Liver (tissue), 8 donors: ENCODE measurements at regions not wholly inside any gene's neighbourhood (a gene's known extent, or its start where the extent isn't known, plus 50 kb on each side); places are given as distances from the start of the nearest gene placed in this dataset.

ENCODE experiments used
- DNase-seq: peaks from one replicate; pipeline ENCODE4 v3.0.0-alpha.2; 2017; ENCODE audit warnings: low spot score
- H3K27ac ChIP-seq, 2 donors: one replicate each; pipeline ENCODE4 v1.7.0; 2013; ENCODE audit warnings: inconsistent platforms in 2 of 2, low read length in 2 of 2, control low read depth in 1 of 2, low read depth in 1 of 2, mild to moderate bottlenecking in 1 of 2
- H3K27me3 ChIP-seq, 4 donors: one replicate each; pipeline versions ENCODE4 v1.6.1 to v1.7.0; 2013; ENCODE audit warnings: low read length in 3 of 4, inconsistent platforms in 1 of 4, mild to moderate bottlenecking in 1 of 4, moderate library complexity in 1 of 4; ENCODE audit not compliant: control insufficient read depth in 4 of 4, insufficient read depth in 4 of 4
- H3K36me3 ChIP-seq, 4 donors: one replicate each; pipeline versions ENCODE4 v1.6.1 to v1.7.0; 2013; ENCODE audit warnings: low read length in 3 of 4, mild to moderate bottlenecking in 3 of 4, low read depth in 1 of 4, moderate library complexity in 1 of 4; ENCODE audit not compliant: control insufficient read depth in 4 of 4, insufficient read depth in 3 of 4
- H3K4me1 ChIP-seq, 4 donors: one replicate each; pipeline versions ENCODE4 v1.6.1 to v1.7.0; 2013; ENCODE audit warnings: low read length in 3 of 4, mild to moderate bottlenecking in 3 of 4, moderate library complexity in 1 of 4; ENCODE audit not compliant: control insufficient read depth in 4 of 4, insufficient read depth in 4 of 4
- H3K4me3 ChIP-seq, 3 donors: one replicate each; pipeline versions ENCODE4 v1.6.1 to v1.7.0; 2013; ENCODE audit warnings: low read length in 3 of 3, control low read depth in 1 of 3, low read depth in 1 of 3, mild to moderate bottlenecking in 1 of 3
- H3K9ac ChIP-seq, 2 donors: one replicate each; pipeline ENCODE4 v1.7.0; 2013; ENCODE audit warnings: low read length in 2 of 2, mild to moderate bottlenecking in 2 of 2, moderate library complexity in 2 of 2, control low read depth in 1 of 2, low read depth in 1 of 2
- H3K9me3 ChIP-seq, 4 donors: one replicate each; pipeline versions ENCODE4 v1.6.1 to v1.7.0; 2013; ENCODE audit warnings: low read length in 3 of 4; ENCODE audit not compliant: control insufficient read depth in 4 of 4
- ATF3 ChIP-seq: IDR thresholded peaks from 2 replicates; pipeline ENCODE4 v1.6.1; 2016; ENCODE audit warnings: antibody characterized with exemption
- CTCF ChIP-seq: fragments of 150-350 bp; IDR thresholded peaks from 2 replicates; pipeline ENCODE4 v1.5.1; 2017; ENCODE audit warnings: improper control_type of control experiment, low read depth, low read length; ENCODE audit not compliant: missing input control
- FOXA1 ChIP-seq: IDR thresholded peaks from 2 replicates; pipeline ENCODE4 v1.6.1; 2016; ENCODE audit warnings: antibody characterized with exemption
- FOXA2 ChIP-seq: IDR thresholded peaks from 2 replicates; pipeline ENCODE4 v1.6.1; 2016; ENCODE audit warnings: antibody characterized with exemption
- GABPA ChIP-seq, 2 donors: IDR thresholded peaks in 1 of 2; conservative IDR thresholded peaks in 1 of 2; 2 replicates each; pipeline ENCODE4 v1.6.1; 2016; ENCODE audit warnings: antibody characterized with exemption in 2 of 2, mild to moderate bottlenecking in 1 of 2, moderate library complexity in 1 of 2
- HNF4G ChIP-seq: IDR thresholded peaks from 2 replicates; pipeline ENCODE4 v1.6.1; 2016; ENCODE audit warnings: antibody characterized with exemption
- JUND ChIP-seq, 2 donors: IDR thresholded peaks; 2 replicates each; pipeline ENCODE4 v1.6.1; 2016; ENCODE audit warnings: antibody characterized with exemption in 2 of 2
- MAX ChIP-seq: IDR thresholded peaks from 2 replicates; pipeline ENCODE4 v1.6.1; 2016; ENCODE audit warnings: antibody characterized with exemption
- NR2F2 ChIP-seq: IDR thresholded peaks from 2 replicates; pipeline ENCODE4 v1.6.1; 2016; ENCODE audit warnings: antibody characterized with exemption
- RAD21 ChIP-seq, 2 donors: IDR thresholded peaks; 2 replicates each; pipeline ENCODE4 v1.6.1; 2016; ENCODE audit warnings: antibody characterized with exemption in 2 of 2, mild to moderate bottlenecking in 2 of 2
- REST ChIP-seq: IDR thresholded peaks from 2 replicates; pipeline ENCODE4 v1.6.1; 2016; ENCODE audit warnings: antibody characterized with exemption, mild to moderate bottlenecking
- RXRA ChIP-seq, 2 donors: IDR thresholded peaks; 2 replicates each; pipeline ENCODE4 v1.6.1; 2017 to 2018; ENCODE audit warnings: antibody characterized with exemption in 2 of 2, mild to moderate bottlenecking in 1 of 2
- SP1 ChIP-seq: IDR thresholded peaks from 2 replicates; pipeline ENCODE4 v1.6.1; 2018; ENCODE audit warnings: antibody characterized with exemption, mild to moderate bottlenecking
- YY1 ChIP-seq: IDR thresholded peaks from 2 replicates; pipeline ENCODE4 v1.6.1; 2016; ENCODE audit warnings: antibody characterized with exemption, mild to moderate bottlenecking
- ZBTB33 ChIP-seq: IDR thresholded peaks from 2 replicates; pipeline ENCODE4 v1.6.1; 2016; ENCODE audit warnings: antibody characterized with exemption
- WGBS: extraction: QIAGEN DNeasy Blood & Tissue Kit; methylation state at CpG from one replicate; pipeline ENCODE4 v1.1.7; 2013; 5-methylcytosine and 5-hydroxymethylcytosine counted together
- donor health status: healthy.
- donor health status: healthy.
- donor health status: healthy.
- donor health status: healthy.
- donor health status: healthy.

GRCh38 chr14:83994020-83994419 is 1535.9 kb upstream of the FLRT2 start:
- Histone ChIP-seq H3K9me3 (no peaks in the 10 kb centered on the region), H3K4me3 (no peak overlapping the region), H3K4me1 (no peaks in the 10 kb centered on the region), H3K27ac (no peak overlapping the region), H3K9ac (no peak overlapping the region), H3K27me3 (no peaks in the 10 kb centered on the region), H3K36me3 (no peaks in the 10 kb centered on the region)
- 79% methylated on average over 2 of the region's 2 CpGs for WGBS
- DNase-seq, result no peak
- no peak for TF ChIP-seq NR2F2
- TF ChIP-seq FOXA1, result no peak
- no peak for TF ChIP-seq MAX
- TF ChIP-seq YY1, result no peak
- TF ChIP-seq JUND (IDR thresholded peaks at IDR 0.05), result no peak
- no peak for TF ChIP-seq HNF4G
- no peak for TF ChIP-seq SP1
- no peak for TF ChIP-seq ATF3
- TF ChIP-seq CTCF, result no peak
- TF ChIP-seq REST, result no peak

GRCh38 chr14:84001023-84001422 is 1528.9 kb upstream of the FLRT2 start:
- Histone ChIP-seq H3K4me1 (no peaks in the 10 kb centered on the region), H3K9me3 (no peaks in the 10 kb centered on the region), H3K36me3 (no peaks in the 10 kb centered on the region), H3K27ac (no peak overlapping the region), H3K9ac (no peak overlapping the region), H3K4me3 (no peak overlapping the region), H3K27me3 (no peaks in the 10 kb centered on the region)
- WGBS, result 86% methylated on average over 3 of the region's 3 CpGs
- TF ChIP-seq MAX, result no peak
- no peak for TF ChIP-seq RAD21 (IDR thresholded peaks at IDR 0.05)
- DNase-seq, result no peak

- no peak overlapping the region for H3K4me3 ChIP-seq
- no peak overlapping the region for H3K9ac ChIP-seq
- DNase-seq, result no peak
- no peaks in the 10 kb centered on the region for H3K27me3 ChIP-seq
- H3K4me1 ChIP-seq, result no peaks in the 10 kb centered on the region
- no peak overlapping the region for H3K27ac ChIP-seq
- no peaks in the 10 kb centered on the region for H3K36me3 ChIP-seq
- no peaks in the 10 kb centered on the region for H3K9me3 ChIP-seq
- TF ChIP-seq REST, result no peak
- TF ChIP-seq GABPA (IDR thresholded peaks at IDR 0.05 in 1 of 2, conservative IDR thresholded peaks at IDR 0.05 in 1 of 2), result no peak
- TF ChIP-seq FOXA2, result no peak
- TF ChIP-seq RXRA (IDR thresholded peaks at IDR 0.05), result no peak
- TF ChIP-seq JUND (IDR thresholded peaks at IDR 0.05), result no peak
- no peak for TF ChIP-seq ZBTB33
- TF ChIP-seq MAX, result no peak
Observed at GRCh38 chr14:84003346-84003745, 1526.6 kb upstream of the FLRT2 start.
